ENCODE measurements at regions not wholly inside any gene's neighbourhood (a gene's known extent, or its start where the extent isn't known, plus 50 kb on each side); places are given as distances from the start of the nearest gene placed in this dataset.

GRCh38 chr15:52879904-52880303, 89.8 kb upstream of the ONECUT1 start:
- Histone ChIP-seq H2AFZ (ENCODE audit: low read depth, low read length) (peak overlapping the region; percentile 7), H3K9me3 (ENCODE audit: low read length) (peaks cover 2% of the 10 kb centered on the region), H3K27me3 (ENCODE audit: insufficient read depth, low read length) (peaks cover 3% of the 10 kb centered on the region), H3K4me3 (ENCODE audit: low read length) (no peak overlapping the region), H3K36me3 (ENCODE audit: insufficient read depth, low read length) (no peaks in the 10 kb centered on the region), H3K4me1 (ENCODE audit: insufficient read depth, low read length) (peaks cover 43% of the 10 kb centered on the region)

- peaks cover 43% of the 10 kb centered on the region for H3K4me1 ChIP-seq (ENCODE audit: insufficient read depth, low read length)
- no peaks in the 10 kb centered on the region for H3K9me3 ChIP-seq (ENCODE audit: low read length)
- H3K4me3 ChIP-seq (ENCODE audit: low read length): no peak overlapping the region
- H3K36me3 ChIP-seq (ENCODE audit: insufficient read depth, low read length): no peaks in the 10 kb centered on the region
- no peaks in the 10 kb centered on the region for H3K27me3 ChIP-seq (ENCODE audit: insufficient read depth, low read length)
- no peak overlapping the region for H2AFZ ChIP-seq (ENCODE audit: low read depth, low read length)
Measured at GRCh38 chr15:52879145-52879544, 89.0 kb upstream of the ONECUT1 start.

- peaks cover 43% of the 10 kb centered on the region for H3K4me1 ChIP-seq (ENCODE audit: insufficient read depth, low read length)
Measured at GRCh38 chr15:52876991-52877663, 87.0 kb upstream of the ONECUT1 start.

GRCh38 chr15:52872036-52872818, 82.1 kb upstream of the ONECUT1 start:
- Histone ChIP-seq H3K4me3 (ENCODE audit: low read length) (no peak overlapping the region), H3K27me3 (ENCODE audit: insufficient read depth, low read length) (no peaks in the 10 kb centered on the region), H2AFZ (ENCODE audit: low read depth, low read length) (no peak overlapping the region), H3K4me1 (ENCODE audit: insufficient read depth, low read length) (peaks cover 10% of the 10 kb centered on the region), H3K9me3 (ENCODE audit: low read length) (no peaks in the 10 kb centered on the region), H3K36me3 (ENCODE audit: insufficient read depth, low read length) (no peaks in the 10 kb centered on the region)

More at GRCh38 chr15:52876991-52877663, 87.0 kb upstream of the ONECUT1 start:
- H3K4me3 ChIP-seq (ENCODE audit: low read length): no peak overlapping the region
- H3K36me3 ChIP-seq (ENCODE audit: insufficient read depth, low read length): no peaks in the 10 kb centered on the region
- no peaks in the 10 kb centered on the region for H3K9me3 ChIP-seq (ENCODE audit: low read length)
- no peaks in the 10 kb centered on the region for H3K27me3 ChIP-seq (ENCODE audit: insufficient read depth, low read length)
- no peak overlapping the region for H2AFZ ChIP-seq (ENCODE audit: low read depth, low read length)

- no peaks in the 10 kb centered on the region for H3K36me3 ChIP-seq (ENCODE audit: insufficient read depth, low read length)
- H2AFZ ChIP-seq (ENCODE audit: low read depth, low read length): no peak overlapping the region
- H3K9me3 ChIP-seq (ENCODE audit: low read length): no peaks in the 10 kb centered on the region
- no peaks in the 10 kb centered on the region for H3K27me3 ChIP-seq (ENCODE audit: insufficient read depth, low read length)
- H3K4me3 ChIP-seq (ENCODE audit: low read length): no peak overlapping the region
- no peaks in the 10 kb centered on the region for H3K4me1 ChIP-seq (ENCODE audit: insufficient read depth, low read length)
Measured at GRCh38 chr15:52870015-52870414, 79.9 kb upstream of the ONECUT1 start.

GRCh38 chr15:52866698-52867097, 76.6 kb upstream of the ONECUT1 start:
- Histone ChIP-seq H3K9me3 (ENCODE audit: low read length) (peaks cover 2% of the 10 kb centered on the region), H3K4me1 (ENCODE audit: insufficient read depth, low read length) (no peaks in the 10 kb centered on the region), H3K27me3 (ENCODE audit: insufficient read depth, low read length) (no peaks in the 10 kb centered on the region), H3K36me3 (ENCODE audit: insufficient read depth, low read length) (no peaks in the 10 kb centered on the region), H2AFZ (ENCODE audit: low read depth, low read length) (no peak overlapping the region), H3K4me3 (ENCODE audit: low read length) (no peak overlapping the region)

- no peaks in the 10 kb centered on the region for H3K27me3 ChIP-seq (ENCODE audit: insufficient read depth, low read length)
- H3K4me3 ChIP-seq (ENCODE audit: low read length): no peak overlapping the region
- peaks cover 18% of the 10 kb centered on the region for H3K4me1 ChIP-seq (ENCODE audit: insufficient read depth, low read length)
- no peak overlapping the region for H2AFZ ChIP-seq (ENCODE audit: low read depth, low read length)
- H3K36me3 ChIP-seq (ENCODE audit: insufficient read depth, low read length): no peaks in the 10 kb centered on the region
- H3K9me3 ChIP-seq (ENCODE audit: low read length): peaks cover 2% of the 10 kb centered on the region
Measured at GRCh38 chr15:52862677-52863076, 72.5 kb upstream of the ONECUT1 start.

GRCh38 chr15:52858782-52859176, 68.6 kb upstream of the ONECUT1 start:
- no peaks in the 10 kb centered on the region for H3K9me3 ChIP-seq (ENCODE audit: low read length)
- H2AFZ ChIP-seq (ENCODE audit: low read depth, low read length): no peak overlapping the region
- no peaks in the 10 kb centered on the region for H3K27me3 ChIP-seq (ENCODE audit: insufficient read depth, low read length)

GRCh38 chr15:52857937-52858781, 68.0 kb upstream of the ONECUT1 start:
- H3K9me3 ChIP-seq (ENCODE audit: low read length): no peaks in the 10 kb centered on the region
- peaks cover 40% of the 10 kb centered on the region for H3K4me1 ChIP-seq (ENCODE audit: insufficient read depth, low read length)
- peak overlapping the region; percentile 11 for H3K4me3 ChIP-seq (ENCODE audit: low read length)
- no peaks in the 10 kb centered on the region for H3K27me3 ChIP-seq (ENCODE audit: insufficient read depth, low read length)
- H3K36me3 ChIP-seq (ENCODE audit: insufficient read depth, low read length): no peaks in the 10 kb centered on the region
- H2AFZ ChIP-seq (ENCODE audit: low read depth, low read length): peak overlapping the region; percentile 21

More at GRCh38 chr15:52858782-52859176, 68.6 kb upstream of the ONECUT1 start:
- H3K36me3 ChIP-seq (ENCODE audit: insufficient read depth, low read length): no peaks in the 10 kb centered on the region
- peaks cover 40% of the 10 kb centered on the region for H3K4me1 ChIP-seq (ENCODE audit: insufficient read depth, low read length)
- H3K4me3 ChIP-seq (ENCODE audit: low read length): no peak overlapping the region

- no peaks in the 10 kb centered on the region for H3K36me3 ChIP-seq (ENCODE audit: insufficient read depth, low read length)
- peak overlapping the region; percentile 11 for H3K4me3 ChIP-seq (ENCODE audit: low read length)
Measured at GRCh38 chr15:52857471-52857870, 67.3 kb upstream of the ONECUT1 start.

GRCh38 chr15:52856286-52856685, 66.2 kb upstream of the ONECUT1 start:
- Histone ChIP-seq H2AFZ (ENCODE audit: low read depth, low read length) (no peak overlapping the region), H3K36me3 (ENCODE audit: insufficient read depth, low read length) (no peaks in the 10 kb centered on the region), H3K9me3 (ENCODE audit: low read length) (no peaks in the 10 kb centered on the region), H3K4me1 (ENCODE audit: insufficient read depth, low read length) (peaks cover 40% of the 10 kb centered on the region), H3K4me3 (ENCODE audit: low read length) (no peak overlapping the region), H3K27me3 (ENCODE audit: insufficient read depth, low read length) (no peaks in the 10 kb centered on the region)

More at GRCh38 chr15:52857471-52857870, 67.3 kb upstream of the ONECUT1 start:
- Histone ChIP-seq H2AFZ (ENCODE audit: low read depth, low read length) (peak overlapping the region; percentile 21), H3K4me1 (ENCODE audit: insufficient read depth, low read length) (peaks cover 40% of the 10 kb centered on the region), H3K27me3 (ENCODE audit: insufficient read depth, low read length) (no peaks in the 10 kb centered on the region), H3K9me3 (ENCODE audit: low read length) (no peaks in the 10 kb centered on the region)

GRCh38 chr15:52855157-52855556, 65.0 kb upstream of the ONECUT1 start:
- no peak overlapping the region for H3K4me3 ChIP-seq (ENCODE audit: low read length)
- H3K9me3 ChIP-seq (ENCODE audit: low read length): no peaks in the 10 kb centered on the region
- H3K27me3 ChIP-seq (ENCODE audit: insufficient read depth, low read length): no peaks in the 10 kb centered on the region
- no peaks in the 10 kb centered on the region for H3K36me3 ChIP-seq (ENCODE audit: insufficient read depth, low read length)
- H2AFZ ChIP-seq (ENCODE audit: low read depth, low read length): no peak overlapping the region
- peaks cover 40% of the 10 kb centered on the region for H3K4me1 ChIP-seq (ENCODE audit: insufficient read depth, low read length)

GRCh38 chr15:52844823-52845222, 54.7 kb upstream of the ONECUT1 start:
- Histone ChIP-seq H3K36me3 (ENCODE audit: insufficient read depth, low read length) (no peaks in the 10 kb centered on the region), H2AFZ (ENCODE audit: low read depth, low read length) (no peak overlapping the region), H3K4me3 (ENCODE audit: low read length) (no peak overlapping the region), H3K27me3 (ENCODE audit: insufficient read depth, low read length) (no peaks in the 10 kb centered on the region), H3K4me1 (ENCODE audit: insufficient read depth, low read length) (no peaks in the 10 kb centered on the region), H3K9me3 (ENCODE audit: low read length) (peaks cover 2% of the 10 kb centered on the region)

Measured in neuron (in vitro differentiated cells).